ENCODE measurements at regions not wholly inside any gene's neighbourhood (a gene's known extent, or its start where the extent isn't known, plus 50 kb on each side); places are given as distances from the start of the nearest gene placed in this dataset.

DNA sequence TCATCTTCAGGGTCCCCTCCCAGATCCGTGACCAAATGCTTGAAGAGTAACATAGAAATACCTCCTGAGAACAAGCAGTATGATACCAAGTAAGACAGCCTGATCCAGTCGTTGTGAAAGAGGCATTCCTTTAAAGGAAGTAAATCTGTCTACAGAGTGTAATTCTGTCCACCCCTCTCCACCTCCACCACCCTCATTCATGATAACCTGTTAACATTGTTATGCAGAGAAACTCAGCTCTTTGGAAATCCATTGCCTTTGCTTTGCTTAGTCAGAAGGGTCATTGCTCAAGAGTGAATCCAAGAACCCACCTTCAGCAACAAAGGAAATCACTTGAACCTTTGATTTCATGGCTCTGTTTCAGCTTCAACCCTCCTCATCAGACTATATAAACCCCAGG, 155.6 kb downstream of the CYP26B1 start:
- TF ChIP-seq TAF1 (IDR thresholded peaks at IDR 0.05; ENCODE audit: borderline replicate concordance, low read depth, low read length) (no peak), POLR2A (IDR thresholded peaks at IDR 0.05; ENCODE audit: low read depth, low read length) (no peak), POLR2AphosphoS5 (IDR thresholded peaks at IDR 0.05; ENCODE audit: low read depth, low read length) (no peak)
